COLO829 (cell line): ENCODE measurements at regions not wholly inside any gene's neighbourhood (a gene's known extent, or its start where the extent isn't known, plus 50 kb on each side); places are given as distances from the start of the nearest gene placed in this dataset.

Source experiments
- DNase-seq: peaks from one replicate; pipeline ENCODE4 v3.0.0; 2012; ENCODE audit warnings: low spot score

DNA sequence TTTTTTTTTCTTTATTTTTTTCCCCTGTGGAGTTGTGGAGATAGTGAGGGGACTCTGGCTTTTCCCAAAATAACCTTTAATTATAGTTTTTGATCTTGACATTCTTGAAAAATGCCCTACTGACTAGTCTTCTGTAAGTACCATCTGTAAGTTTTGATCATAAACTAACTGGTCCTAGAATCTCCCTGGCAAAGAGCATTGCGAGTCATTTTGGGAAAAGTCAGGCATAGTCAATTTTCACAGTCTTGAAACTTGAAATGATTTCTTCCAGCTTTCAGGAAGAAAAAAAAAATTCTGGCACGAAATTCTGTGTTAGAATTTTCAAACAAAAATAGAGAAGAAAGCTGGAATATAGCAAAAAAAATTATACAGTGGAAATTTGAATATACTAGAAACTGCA, 181.2 kb upstream of the SNX7 start:
- DNase-seq: no peak

DNA sequence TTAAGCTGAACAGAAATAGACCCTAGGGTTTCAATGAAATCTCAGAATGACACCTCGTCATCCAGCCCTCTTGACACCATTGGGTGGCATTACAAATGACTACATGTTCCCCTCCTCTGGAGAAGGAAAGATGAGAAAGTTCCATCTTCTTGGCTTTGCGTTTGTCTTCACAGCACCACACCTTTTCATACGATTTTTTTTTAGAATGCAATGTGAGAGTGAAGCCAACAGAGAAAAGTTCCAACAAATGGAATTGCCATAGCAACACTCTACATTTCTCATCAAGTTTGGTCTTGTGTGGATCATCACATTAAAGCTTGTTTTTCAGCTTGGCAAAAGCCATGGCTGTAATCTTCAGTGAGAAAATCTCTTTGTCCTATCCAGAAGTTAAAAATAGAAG, 183.4 kb upstream of the SNX7 start:
- no peak for DNase-seq

DNA sequence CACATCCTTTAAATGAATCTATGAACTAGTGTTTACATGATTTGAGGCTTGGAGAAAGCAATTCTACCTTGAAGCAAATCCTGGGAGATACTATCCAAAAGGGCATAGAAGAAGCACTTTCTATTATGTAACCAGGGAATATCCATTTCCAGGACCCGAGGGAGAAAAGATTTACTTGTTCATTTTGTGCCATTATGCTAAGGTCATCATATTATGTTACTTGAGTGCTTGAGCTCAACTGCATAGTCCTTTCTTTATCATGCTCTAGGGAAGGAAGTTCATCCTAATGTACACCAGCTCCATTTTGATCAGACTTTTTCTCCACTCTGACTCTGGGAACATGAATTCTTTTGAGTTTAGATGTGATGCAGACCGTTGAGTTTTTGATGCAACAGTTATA, 188.6 kb upstream of the SNX7 start:
- no peak for DNase-seq

DNA sequence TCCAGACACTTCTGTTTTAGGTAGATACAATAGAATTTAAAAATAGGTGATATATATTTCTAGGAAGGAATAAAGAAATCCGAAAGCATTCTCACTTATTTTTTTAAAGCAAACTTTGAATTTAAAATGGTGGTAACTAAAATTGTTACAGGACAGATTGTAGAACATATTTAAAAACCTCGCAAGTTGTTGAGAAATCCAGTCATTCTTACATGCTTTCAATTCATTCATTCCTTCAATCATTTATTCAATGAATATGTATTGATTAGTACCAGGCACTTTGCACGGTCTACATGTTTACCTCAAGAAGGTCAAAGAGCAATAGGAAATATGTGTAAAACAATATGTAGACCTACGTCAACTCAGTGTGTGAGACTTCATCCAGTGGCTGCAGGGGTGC, 189.9 kb upstream of the SNX7 start:
- no peak for DNase-seq

DNA sequence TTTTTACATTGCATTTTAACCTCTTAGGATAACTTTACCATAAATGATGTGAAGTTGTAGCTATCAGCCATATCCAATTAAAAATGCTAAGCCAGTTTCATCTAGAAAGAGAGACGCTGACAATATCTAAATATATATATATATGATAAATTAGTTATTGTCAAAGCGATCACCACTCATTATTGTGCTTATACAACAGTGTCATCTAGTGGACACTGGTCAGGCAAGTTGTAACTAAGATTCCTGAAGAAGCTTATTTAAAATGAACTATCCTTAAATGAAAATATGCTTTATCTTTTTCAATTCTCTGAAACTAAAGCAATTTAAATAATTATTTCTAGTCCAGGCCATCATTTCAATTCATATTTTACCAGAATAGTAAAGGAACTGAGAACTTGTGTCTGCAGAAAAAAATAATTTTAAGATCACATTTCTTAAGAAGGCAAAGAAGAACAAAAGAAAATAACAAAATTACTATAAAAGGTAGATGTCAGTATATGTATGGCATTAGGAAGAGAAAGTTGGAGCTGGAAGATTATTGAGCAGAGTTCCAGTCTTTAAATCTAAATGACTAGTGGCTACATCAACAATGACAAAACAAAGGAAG, 193.3 kb upstream of the SNX7 start:
- DNase-seq: peak; percentile 26

DNA sequence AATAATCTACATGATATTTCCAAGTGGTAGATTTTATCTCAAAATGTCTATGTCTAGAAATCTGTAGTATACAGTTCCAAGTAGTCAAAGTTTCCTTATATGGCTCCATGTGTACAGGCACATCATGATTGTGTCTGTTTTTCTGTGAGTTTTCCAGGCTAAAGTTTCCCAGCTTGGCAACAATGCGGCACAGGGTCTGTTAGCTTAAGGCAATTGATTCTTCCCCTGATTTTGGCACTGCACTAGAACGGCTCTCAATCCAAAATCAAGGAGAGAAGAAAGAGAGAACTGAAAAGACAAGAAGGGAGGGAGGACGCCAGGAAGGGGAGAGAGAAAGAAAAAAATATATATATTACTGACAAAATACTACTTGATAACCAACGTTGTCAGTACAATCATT, 193.9 kb upstream of the SNX7 start:
- DNase-seq: no peak

DNA sequence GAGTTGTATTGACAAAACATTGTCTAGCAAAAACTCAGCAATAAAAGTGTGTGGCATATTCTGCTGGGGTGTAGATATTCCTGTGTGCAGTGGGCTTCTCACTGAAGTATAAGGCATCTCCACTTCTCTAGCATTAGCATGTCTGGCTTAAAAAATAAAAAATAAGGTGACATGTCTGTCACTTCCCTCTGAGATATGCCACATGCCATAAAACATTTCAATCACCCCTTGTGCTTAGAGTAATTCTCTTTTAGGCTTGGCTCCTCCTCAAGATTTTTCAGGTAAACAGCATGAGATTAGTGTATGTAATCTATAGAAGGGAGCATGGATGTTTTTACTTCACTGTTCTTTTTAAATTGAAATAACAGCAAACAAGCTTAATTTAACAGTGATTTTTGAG, 194.4 kb upstream of the SNX7 start:
- DNase-seq: no peak

DNA sequence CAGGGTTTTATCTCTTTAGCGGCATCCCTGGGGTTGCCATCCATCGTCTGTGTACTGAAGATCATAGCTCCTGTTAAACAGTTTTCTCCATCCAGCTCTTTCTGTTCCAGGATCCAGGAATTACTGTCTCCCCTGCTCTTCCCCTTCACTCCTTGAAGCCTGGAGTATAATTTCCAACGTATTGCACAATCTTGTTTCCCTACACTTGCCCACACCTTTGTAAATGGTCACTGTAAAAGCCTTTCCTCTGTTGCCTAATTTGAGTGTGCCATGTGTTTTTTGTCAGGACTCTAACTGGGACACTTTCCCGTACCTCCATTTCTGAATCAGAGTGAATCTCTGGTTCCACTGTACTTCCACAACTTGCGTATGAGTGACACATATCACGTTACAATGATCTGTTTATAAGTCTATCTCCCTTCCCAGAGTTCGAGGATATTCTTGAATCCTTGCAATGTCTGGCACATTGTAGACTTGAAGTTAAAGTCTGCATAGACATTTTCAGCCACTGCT, 199.6 kb upstream of the SNX7 start:
- DNase-seq: no peak

DNA sequence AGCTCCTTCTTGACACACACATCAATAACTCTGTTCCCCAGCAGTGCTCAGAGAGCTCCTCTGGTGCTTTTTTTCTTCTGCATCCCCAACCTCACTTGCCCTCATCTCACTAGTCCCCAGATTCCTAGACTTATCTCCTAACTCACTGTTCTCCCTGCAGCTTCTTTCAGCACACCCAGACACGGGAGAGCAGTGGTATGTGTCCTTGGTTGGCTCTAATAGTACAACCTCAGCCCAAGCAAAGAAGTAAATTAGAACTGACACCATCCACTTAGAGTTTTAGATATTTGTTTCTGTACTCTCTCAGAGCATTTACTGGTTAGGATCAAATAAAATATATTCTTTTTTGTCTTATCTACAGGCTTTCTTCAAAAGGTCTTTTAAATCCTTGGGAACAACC, 201.4 kb upstream of the SNX7 start:
- DNase-seq: no peak

DNA sequence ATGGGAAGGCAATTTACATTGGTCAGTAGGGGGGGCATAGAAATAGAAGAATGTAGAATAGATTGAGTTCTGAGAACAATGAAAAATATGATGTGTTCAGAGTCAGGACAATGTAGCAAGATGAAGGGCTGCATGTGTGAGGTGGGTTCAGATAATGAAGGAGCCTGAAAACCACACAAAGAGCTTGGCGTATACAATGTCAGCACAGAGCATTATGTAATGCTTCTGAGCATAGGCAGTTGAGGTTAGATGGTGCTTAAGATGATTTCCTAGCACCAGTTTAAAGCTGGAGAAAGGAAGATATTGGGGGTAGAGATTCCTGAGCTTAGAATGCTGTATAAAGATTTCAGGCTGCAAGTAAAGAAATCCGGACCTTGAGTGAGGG, 202.0 kb upstream of the SNX7 start:
- no peak for DNase-seq

DNA sequence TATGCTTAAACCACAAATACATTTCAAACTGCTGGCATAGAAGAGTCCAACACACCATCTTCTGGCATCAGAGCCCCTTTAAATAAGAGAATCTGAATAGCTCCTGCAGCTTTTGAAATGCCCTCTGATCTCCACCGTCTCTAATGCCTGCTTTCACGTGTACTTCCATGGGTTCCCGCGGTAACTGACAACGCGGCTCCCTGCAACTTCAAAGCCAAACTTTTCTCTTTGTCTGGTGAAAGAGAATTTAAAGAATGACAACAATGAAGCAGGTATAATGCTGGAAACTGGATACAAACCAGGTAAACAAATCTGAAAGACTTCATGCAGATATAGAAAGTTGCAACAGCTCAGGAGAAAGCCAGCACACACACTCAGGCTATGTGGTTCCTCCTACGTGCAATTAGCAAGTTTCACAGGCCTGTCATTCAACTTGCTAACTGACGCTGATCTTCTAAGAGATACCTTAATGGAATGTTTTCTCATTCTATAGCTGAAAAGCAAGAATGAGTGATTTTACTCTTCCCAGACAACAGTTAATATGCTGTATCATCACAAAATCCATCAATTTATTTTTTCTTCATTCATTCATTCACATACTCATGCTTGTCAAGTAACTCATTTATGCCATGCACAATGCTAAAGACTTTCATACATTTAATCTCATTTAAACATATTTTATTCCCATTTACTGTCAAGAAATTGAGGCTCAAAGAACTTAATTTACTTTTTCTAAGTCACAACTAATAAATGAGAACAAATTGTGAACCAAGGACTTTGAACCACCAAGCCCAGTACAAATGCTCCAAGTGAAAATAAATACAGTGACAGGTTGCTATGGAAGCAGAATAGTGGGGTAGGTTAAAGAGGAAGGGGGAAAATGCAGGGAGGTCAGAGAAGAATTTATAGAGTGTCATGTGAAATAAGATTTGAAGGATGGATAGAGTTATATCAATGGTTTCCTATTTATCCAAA, 202.7 kb upstream of the SNX7 start:
- no peak for DNase-seq

DNA sequence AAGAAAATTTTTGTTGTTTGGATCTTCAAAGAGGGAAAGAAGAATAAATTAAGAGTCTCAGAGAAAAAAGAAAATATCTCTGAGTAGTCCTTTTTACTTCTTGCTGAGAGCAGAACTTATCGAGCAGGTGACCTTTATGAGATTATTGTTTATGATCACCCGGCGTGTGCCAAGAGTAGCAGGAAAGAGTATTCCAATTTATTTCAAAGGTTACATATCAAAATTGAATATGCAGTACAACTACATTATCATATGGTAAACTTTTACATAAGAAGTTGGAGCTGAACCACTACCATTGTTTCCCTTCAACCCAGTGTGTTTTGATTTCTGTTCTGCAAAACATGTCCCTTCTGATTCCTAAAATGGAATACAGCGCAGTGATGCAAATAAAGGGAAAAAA, 204.3 kb upstream of the SNX7 start:
- no peak for DNase-seq

DNA sequence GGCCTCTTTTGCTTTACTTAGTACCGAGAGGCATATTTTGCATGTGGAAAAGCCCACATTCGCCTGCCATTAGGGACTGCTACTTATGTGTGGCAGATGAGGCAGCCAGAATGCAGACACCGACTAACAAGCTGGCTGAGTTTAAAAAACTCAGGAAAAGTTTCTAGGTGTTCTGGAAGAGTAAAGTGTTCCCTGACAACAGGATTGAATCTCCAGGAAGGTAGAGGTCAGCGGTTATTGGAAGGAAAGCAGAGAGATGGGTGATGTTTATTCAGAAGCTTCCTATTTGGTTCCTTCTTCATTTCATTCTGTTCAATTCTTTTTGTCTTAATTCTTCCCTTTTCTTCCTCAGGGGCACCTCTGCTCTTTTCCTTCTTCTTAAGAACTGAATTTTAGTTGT, 206.9 kb upstream of the SNX7 start:
- DNase-seq: no peak

DNA sequence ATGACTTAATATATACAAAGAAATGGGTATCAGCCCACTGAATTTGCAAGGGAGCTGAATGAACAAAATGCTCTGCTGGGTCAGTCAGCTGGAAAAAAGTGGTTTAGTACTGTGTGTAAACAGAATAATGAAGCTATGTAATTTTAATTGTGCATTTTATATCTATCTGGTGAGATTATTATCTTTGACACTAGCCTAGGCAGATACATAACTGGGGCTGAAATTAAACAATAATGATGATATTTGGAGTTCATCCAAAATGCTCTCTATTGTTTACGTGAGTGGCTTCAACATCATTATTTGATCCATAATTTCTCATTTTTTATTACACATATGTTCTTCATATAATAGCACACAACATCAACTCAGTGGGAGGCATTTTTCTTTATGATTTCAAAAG, 208.5 kb upstream of the SNX7 start:
- DNase-seq: no peak

DNA sequence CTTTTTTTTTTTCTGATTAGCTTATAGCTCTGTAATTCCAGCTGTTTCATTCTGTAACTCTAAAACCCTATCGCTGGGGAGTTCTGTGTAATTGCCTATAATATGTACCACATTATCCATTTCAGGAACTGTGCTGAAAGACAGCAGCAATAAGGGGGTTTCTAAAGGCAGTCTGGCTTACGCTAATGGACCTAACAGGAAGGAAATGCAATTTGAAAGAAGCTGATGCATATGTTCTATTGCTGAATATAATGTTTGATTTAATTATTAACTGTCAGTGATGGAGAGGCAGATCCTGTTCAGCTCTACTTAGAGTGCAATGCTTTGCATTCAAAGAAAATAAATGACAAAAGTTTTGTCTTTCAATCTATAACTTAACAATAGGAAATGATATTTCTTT, 209.4 kb upstream of the SNX7 start:
- DNase-seq: no peak

DNA sequence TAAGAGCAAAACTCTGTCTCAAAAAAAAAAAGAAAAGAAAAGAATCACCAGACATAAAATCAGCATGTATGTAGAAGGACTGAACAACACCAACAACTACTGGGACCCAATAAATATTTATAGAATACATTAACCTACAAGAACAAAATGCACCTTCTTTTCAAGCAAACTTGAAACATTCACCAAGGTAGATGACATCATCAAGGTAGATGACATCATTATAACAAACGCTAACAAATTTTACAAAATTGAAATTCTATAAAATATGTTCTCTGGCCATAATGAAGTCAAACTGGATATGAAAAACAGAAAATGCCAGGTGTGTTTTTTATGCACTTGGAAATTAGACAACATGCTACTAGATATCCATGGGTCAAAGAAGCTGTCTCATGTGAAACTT, 220.2 kb upstream of the SNX7 start:
- no peak for DNase-seq

DNA sequence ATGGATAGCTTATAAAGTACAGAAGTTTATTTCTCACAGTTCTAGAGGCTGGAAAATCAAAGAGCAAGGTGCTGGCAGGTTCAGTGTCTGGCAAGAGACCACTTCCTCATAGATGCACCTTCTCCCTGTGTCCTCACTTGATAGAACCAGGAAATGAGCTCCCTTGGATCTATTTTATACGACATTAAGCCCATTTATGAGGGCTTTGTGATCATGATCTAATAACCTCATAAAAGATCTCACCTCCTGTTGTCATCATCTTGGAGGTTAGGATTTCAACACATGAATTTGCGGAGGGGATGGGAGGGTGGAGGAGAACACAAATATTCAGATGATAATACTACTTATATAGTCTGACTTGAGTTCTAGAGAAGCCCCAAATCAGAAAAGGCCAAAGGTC, 222.1 kb upstream of the SNX7 start:
- no peak for DNase-seq

DNA sequence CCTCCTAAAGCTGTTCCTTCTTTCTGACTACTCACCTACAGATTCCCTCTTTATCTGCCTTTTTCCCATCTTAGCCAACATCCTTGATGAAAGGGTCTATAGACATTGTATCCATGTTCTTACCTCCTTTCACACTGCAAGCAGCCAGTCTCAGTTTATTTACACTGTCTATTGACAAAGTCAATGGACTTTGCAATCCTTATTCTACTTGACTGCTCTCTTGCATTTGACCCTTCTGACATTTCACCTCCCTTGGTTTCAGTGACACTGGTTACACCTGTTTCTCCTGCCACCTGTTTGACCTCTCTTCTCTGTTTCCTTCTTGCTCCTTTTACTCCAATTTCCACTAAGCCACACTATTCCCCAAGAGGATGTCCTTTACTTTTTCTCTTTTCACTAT, 224.0 kb upstream of the SNX7 start:
- DNase-seq: no peak

DNA sequence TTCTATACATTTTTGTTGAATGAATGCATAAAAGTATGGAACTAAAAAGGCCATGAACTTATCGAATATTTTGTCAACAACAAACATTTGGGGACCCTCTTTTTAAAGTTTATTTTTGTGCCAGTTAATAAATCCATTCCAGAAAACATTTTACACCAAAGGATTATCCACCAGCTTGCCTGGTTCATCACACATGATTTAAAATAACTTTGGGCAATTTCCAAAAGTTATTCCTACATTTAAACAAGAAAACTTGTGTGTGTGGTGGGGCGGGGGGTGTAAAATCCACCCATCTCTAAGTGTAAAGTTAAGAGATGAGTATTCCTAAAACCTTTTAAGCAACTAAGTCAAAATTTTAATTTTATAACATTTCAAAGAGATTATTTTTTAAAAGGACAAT, 224.5 kb upstream of the SNX7 start:
- DNase-seq: no peak

DNA sequence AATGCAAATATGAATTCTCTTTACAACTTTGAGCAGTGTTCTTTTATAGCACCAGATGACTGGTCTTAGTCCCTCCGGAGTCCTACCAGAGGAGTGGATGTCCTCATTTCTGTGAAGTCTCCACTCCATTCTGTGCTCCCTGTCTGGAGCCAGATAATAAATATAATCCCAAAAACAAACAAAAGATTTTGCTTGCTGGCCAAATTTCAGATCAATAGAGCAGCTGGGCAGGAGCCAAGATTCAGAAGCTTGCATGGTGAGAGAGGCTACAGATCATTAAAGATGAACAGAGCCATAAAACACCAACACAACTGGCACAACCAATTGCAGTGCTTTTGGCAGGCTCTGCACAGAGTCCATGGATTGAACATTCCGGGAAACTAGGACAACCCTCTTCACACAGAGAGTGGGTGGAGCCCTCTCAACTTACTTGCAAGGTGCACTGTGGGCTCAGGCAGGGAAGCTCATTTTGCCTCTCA, 231.5 kb upstream of the SNX7 start:
- DNase-seq: no peak

DNA sequence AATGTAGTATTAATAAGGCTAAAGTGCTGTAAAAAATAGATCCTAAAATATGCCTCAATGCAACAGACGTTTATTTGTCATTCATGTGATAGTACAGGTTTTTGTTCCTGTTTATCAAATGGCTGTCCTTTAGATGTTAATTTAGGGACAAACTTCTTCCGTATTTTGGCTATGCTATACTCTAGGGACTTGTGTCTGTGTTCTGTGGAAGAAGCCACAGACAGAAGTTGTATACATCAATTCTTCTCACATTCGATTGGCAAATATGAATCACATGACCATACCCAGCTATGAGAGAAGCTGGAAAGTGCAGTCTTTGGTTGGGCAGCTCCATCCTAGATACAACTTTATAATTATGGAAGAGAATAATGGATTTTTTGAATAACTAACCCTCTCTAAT, 232.7 kb upstream of the SNX7 start:
- DNase-seq: no peak

DNA sequence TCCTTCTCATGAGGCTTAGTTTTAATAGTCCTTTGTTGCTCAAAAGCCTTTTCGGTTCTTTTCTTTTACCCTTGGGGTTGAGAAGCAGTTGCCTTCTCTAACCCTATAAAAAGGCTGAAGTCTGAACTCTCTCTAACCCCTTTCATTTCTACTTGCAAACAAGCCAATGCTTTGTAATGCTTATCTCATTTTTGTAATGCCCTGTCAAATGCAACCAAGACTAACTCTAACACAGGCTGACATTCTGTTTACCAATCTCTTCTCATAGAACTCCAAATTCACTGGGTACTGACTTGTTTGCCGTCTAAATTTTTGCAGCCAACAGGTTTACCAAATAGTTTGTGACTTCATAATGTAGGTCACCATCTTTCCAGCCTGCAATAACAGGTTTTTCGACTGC, 233.9 kb upstream of the SNX7 start:
- DNase-seq: no peak

DNA sequence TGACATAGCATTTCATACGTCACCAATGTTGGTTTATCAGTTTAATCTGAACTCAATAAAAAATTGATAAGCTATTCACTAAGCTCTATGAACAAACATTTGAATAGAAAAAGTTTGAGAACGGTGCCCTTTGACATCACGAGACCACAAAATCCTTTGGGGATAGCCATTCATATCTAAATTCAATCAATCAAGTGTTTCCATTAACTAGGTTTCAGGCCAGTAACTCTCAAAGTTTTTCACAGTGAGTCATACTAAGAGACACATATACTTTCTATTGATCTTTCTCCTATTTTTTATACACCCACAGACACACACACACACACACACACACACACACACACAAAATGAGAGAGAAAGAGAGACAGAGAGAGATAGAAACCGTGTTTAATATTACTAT, 235.4 kb upstream of the SNX7 start:
- no peak for DNase-seq

DNA sequence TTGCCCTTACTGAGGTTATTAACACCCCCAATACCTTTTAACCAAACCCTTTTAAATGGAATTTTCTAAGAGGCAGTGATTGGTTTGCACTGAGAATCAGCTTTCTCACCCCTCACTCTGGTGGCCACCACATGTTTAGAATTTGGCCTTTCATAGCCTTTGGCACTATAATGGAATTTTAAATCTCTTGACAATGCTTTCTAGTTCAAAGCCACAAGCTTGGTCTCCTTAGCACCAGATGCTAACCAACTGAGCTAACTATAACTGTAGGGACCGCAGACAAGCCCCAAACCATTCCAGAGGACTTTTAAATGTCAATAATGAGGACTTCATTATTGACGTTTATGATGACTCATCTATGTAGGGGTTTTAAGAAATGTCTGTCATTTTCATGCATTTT, 238.7 kb upstream of the SNX7 start:
- DNase-seq: no peak
